DND-41 (cell line): ENCODE measurements at regions not wholly inside any gene's neighbourhood (a gene's known extent, or its start where the extent isn't known, plus 50 kb on each side); places are given as distances from the start of the nearest gene placed in this dataset.

Experiments
- ATAC-seq: fragments of 200-7000 bp; cut with Tn5 transposase; 3 replicates; pipeline ENCODE4 v1.9.1; 2021; ENCODE audit warnings: low read depth; ENCODE audit not compliant: insufficient read depth
- DNase-seq: peaks from one replicate; pipeline ENCODE4 v3.0.0-alpha.2; 2020
- H2AFZ ChIP-seq: 2 replicates; pipeline ENCODE4 v1.6.0; 2012; ENCODE audit warnings: low read depth, low read length
- H3K27ac ChIP-seq: 2 replicates; pipeline ENCODE4 v1.5.1; 2012; ENCODE audit warnings: low read length, inconsistent platforms
- H3K27me3 ChIP-seq: fragments of 200-600 bp; sonication (generic); 2 replicates; pipeline ENCODE4 v1.6.0; 2012; ENCODE audit warnings: low read length, mild to moderate bottlenecking, inconsistent platforms; ENCODE audit not compliant: insufficient read depth, poor library complexity
- H3K36me3 ChIP-seq: 2 replicates; pipeline ENCODE4 v1.5.1; 2012; ENCODE audit warnings: low read length, inconsistent platforms; ENCODE audit not compliant: insufficient read depth
- H3K4me1 ChIP-seq: 2 replicates; pipeline ENCODE4 v1.5.1; 2012; ENCODE audit warnings: mild to moderate bottlenecking, low read length; ENCODE audit not compliant: insufficient read depth
- H3K4me2 ChIP-seq: 2 replicates; pipeline ENCODE4 v1.6.0; 2012; ENCODE audit warnings: mild to moderate bottlenecking, moderate library complexity, low read length, inconsistent platforms; ENCODE audit not compliant: insufficient read depth
- H3K4me3 ChIP-seq, 2 experiments: fragments of 200-600 bp in 1 of 2; shearing (Covaris generic) in 1 of 2; 2 replicates each; pipeline ENCODE4 v1.5.1; 2012 to 2016; ENCODE audit warnings: inconsistent platforms in 2 of 2, low read length in 2 of 2, mild to moderate bottlenecking in 2 of 2, low read depth in 1 of 2, moderate library complexity in 1 of 2
- H3K79me2 ChIP-seq: 2 replicates; pipeline ENCODE4 v1.6.0; 2012; ENCODE audit warnings: low read length, inconsistent platforms; ENCODE audit not compliant: insufficient read depth
- H3K9ac ChIP-seq: 2 replicates; pipeline ENCODE4 v1.6.0; 2012; ENCODE audit warnings: low read depth, mild to moderate bottlenecking, inconsistent platforms, low read length, moderate library complexity
- H3K9me3 ChIP-seq: 2 replicates; pipeline ENCODE4 v1.5.1; 2012; ENCODE audit warnings: low read length, moderate library complexity, mild to moderate bottlenecking, inconsistent platforms; ENCODE audit not compliant: insufficient read depth, severe bottlenecking
- H4K20me1 ChIP-seq: 2 replicates; pipeline ENCODE4 v1.6.0; 2012; ENCODE audit warnings: low read length; ENCODE audit not compliant: insufficient read depth
- EZH2 ChIP-seq: IDR thresholded peaks from 3 replicates; pipeline ENCODE4 v1.6.1; 2012; ENCODE audit warnings: borderline replicate concordance, low read depth, mild to moderate bottlenecking, moderate library complexity, low read length, inconsistent platforms; ENCODE audit not compliant: severe bottlenecking
- TF ChIP-seq, protein P1 (sequence below): IDR thresholded peaks from 2 replicates; pipeline ENCODE4 v1.5.1; 2012; ENCODE audit warnings: borderline replicate concordance, low read length, moderate library complexity, mild to moderate bottlenecking; ENCODE audit not compliant: poor library complexity, severe bottlenecking; ENCODE audit errors: extremely low read depth

GRCh38 chr12:68559246-68559645 lies 51.5 kb upstream of the RAP1B start:
- Histone ChIP-seq H4K20me1 (no peaks in the 10 kb centered on the region), H3K36me3 (no peaks in the 10 kb centered on the region), H3K4me1 (no peaks in the 10 kb centered on the region), H3K9me3 (no peaks in the 10 kb centered on the region), H3K27me3 (no peaks in the 10 kb centered on the region), H3K79me2 (no peaks in the 10 kb centered on the region), H3K9ac (no peak overlapping the region), H2AFZ (no peak overlapping the region), H3K27ac (no peak overlapping the region), H3K4me3 (no peak overlapping the region), H3K4me2 (no peak overlapping the region)
- no peak for ATAC-seq
- TF ChIP-seq, protein P1, sequence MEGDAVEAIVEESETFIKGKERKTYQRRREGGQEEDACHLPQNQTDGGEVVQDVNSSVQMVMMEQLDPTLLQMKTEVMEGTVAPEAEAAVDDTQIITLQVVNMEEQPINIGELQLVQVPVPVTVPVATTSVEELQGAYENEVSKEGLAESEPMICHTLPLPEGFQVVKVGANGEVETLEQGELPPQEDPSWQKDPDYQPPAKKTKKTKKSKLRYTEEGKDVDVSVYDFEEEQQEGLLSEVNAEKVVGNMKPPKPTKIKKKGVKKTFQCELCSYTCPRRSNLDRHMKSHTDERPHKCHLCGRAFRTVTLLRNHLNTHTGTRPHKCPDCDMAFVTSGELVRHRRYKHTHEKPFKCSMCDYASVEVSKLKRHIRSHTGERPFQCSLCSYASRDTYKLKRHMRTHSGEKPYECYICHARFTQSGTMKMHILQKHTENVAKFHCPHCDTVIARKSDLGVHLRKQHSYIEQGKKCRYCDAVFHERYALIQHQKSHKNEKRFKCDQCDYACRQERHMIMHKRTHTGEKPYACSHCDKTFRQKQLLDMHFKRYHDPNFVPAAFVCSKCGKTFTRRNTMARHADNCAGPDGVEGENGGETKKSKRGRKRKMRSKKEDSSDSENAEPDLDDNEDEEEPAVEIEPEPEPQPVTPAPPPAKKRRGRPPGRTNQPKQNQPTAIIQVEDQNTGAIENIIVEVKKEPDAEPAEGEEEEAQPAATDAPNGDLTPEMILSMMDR = no peak
- TF ChIP-seq EZH2 = no peak
- DNase-seq = no peak

GRCh38 chr12:68559984-68560850 lies 50.5 kb upstream of the RAP1B start:
- Histone ChIP-seq H3K9ac (no peak overlapping the region), H3K36me3 (no peaks in the 10 kb centered on the region), H3K4me3 (no peak overlapping the region), H4K20me1 (no peaks in the 10 kb centered on the region), H3K9me3 (no peaks in the 10 kb centered on the region), H3K27me3 (no peaks in the 10 kb centered on the region), H3K4me2 (no peak overlapping the region), H3K4me1 (peaks cover 5% of the 10 kb centered on the region), H3K27ac (no peak overlapping the region), H2AFZ (no peak overlapping the region), H3K79me2 (no peaks in the 10 kb centered on the region)
- TF ChIP-seq EZH2 = no peak
- TF ChIP-seq, protein P1 = no peak
- no peak for DNase-seq
- ATAC-seq = no peak

- no peaks in the 10 kb centered on the region for H3K9me3 ChIP-seq
- H3K79me2 ChIP-seq = no peaks in the 10 kb centered on the region
- H2AFZ ChIP-seq = no peak overlapping the region
- H3K4me2 ChIP-seq = no peak overlapping the region
- H3K36me3 ChIP-seq = no peaks in the 10 kb centered on the region
- no peak overlapping the region for H3K4me3 ChIP-seq
- DNase-seq (no peak), ATAC-seq (no peak)
- no peaks in the 10 kb centered on the region for H3K27me3 ChIP-seq
- H3K4me1 ChIP-seq = peaks cover 12% of the 10 kb centered on the region
- H3K27ac ChIP-seq = no peak overlapping the region
- TF ChIP-seq EZH2 = no peak
- TF ChIP-seq, protein P1 = no peak
- no peak overlapping the region for H3K9ac ChIP-seq
- no peaks in the 10 kb centered on the region for H4K20me1 ChIP-seq
These were observed 49.8 kb upstream of the RAP1B start for GRCh38 chr12:68560851-68561422.
